Stimulated activated CD8-positive, alpha-beta memory T cell treated with anti-CD3 and anti-CD28 coated beads, Interleukin-7, amount 100 ng/mL, for 48 hours (primary cell): ENCODE measurements at regions not wholly inside any gene's neighbourhood (a gene's known extent, or its start where the extent isn't known, plus 50 kb on each side); places are given as distances from the start of the nearest gene placed in this dataset.
"Not testable (repeated sequence)": the region's sequence is repeated elsewhere in the genome, so short reads cannot be mapped to it uniquely, and the experiment has no call there.

Experiments used
- DNase-seq, 2 donors: peaks; one replicate each; pipeline ENCODE4 v3.0.0-alpha.2; 2020; ENCODE audit warnings: low read depth in 1 of 2; ENCODE audit errors: extremely low read depth in 1 of 2

DNA sequence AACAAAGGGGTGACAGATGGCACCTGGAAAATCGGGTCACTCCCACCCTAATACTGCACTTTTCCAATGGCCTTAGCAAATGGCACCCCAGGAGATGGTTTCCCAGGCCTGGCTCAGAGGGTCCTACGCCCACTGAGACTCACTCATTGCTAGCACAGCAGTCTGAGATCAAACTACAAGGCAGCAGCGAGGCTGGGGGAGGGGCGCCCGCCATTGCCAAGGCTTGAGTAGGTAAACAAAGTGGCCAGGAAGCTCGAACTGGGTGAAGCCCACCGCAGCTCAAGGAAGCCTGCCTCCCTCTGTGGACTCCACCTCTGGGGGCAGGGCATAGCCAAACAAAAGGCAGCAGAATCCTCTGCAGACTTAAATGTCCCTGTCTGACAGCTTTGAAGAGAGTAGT, 467.2 kb downstream of the EPHA7 start:
- DNase-seq = not testable (repeated sequence)

DNA sequence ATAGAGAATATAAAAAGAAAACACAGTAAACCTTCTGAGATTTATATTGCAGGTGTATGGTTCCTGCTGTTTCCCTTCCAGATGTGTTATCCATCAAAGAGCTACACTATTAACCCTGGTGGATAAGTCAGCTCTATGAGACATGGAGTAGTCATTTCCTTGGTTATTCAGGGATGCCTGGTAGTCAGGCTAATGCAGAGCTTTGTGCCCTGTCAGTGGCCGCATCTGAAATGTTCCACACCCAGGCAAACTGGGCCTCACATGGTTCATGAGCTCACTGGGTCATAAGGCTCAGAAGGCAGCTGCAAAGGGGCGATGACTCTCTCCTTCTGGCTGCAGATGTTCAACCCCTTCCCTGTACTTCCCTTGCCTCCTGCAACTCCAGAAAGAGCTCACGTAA, 473.6 kb downstream of the EPHA7 start:
- DNase-seq = no peak

DNA sequence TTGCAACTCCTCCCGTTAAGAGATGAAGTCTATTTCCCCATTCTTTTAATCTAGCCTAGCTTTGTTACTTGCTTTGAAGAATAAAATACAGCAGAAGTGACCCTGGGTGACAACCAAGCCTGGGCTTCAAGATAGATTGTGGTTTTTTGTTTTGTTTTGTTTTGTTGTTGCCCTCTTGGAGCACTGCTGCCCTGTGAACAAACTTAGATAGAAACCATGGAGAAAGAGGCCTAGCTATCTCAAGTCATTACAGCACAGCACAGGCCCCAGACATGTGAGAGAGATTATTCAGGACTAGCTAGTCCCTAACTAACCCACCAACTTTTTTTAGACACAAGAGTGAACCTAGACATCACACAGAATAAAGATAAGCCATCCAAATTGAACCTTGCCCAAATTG, 475.2 kb downstream of the EPHA7 start:
- no peak for DNase-seq

DNA sequence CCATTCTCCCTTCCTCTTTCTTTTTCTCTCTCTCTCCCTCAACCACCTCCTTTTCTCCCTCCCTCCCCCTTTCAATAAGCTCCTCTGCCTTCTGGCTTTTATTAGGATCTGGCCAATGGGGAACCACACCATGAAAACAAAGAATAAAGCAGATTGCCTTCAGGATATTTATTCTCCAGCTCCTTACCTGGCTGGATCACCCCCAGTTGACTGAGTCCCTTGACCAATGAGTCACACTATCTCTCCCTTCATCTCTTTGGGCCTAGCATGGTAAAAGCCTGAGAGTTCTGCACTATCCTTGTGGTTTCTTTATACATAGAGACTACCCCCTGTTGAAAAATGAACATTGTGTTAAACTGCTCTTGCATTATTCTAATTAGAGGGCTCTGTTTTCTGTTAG, 476.8 kb downstream of the EPHA7 start:
- no peak for DNase-seq

DNA sequence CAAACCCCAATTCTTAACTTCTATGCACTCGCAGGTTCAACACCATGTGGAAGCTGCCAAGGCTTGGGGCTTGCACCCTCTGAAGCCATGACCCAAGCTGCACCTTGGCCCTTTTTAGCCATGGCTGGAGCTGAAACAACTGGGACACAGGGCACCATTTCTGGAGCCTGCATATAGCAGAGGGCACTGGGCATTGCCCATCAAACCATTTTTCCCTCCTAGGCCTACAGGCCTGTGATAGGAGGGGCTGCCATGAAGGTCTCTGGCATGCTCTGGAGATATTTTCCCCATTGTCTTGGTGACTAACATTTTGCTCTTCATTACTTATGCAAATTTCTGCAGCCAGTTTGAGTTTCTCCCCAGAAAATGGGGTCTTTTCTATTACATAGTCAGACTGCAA, 484.7 kb downstream of the EPHA7 start:
- no peak for DNase-seq

DNA sequence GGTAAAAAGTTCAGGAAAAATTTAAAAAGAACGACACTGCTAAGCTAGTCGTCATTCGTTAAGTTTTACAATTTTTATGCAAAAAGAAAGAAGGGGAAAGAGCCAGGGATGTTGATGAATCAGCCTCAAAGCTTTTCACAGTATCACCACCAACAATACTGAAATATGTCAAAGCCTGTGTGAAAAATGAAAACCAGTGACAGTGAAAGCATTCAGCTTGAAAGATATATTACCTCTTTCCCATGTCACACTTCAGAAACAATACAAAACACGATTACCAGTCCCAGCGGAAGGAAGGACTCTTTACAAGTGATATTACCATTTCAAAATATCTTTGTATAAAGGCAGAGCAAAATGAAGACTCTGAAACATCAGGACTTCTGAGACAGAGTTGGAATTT, 489.2 kb downstream of the EPHA7 start:
- no peak for DNase-seq

DNA sequence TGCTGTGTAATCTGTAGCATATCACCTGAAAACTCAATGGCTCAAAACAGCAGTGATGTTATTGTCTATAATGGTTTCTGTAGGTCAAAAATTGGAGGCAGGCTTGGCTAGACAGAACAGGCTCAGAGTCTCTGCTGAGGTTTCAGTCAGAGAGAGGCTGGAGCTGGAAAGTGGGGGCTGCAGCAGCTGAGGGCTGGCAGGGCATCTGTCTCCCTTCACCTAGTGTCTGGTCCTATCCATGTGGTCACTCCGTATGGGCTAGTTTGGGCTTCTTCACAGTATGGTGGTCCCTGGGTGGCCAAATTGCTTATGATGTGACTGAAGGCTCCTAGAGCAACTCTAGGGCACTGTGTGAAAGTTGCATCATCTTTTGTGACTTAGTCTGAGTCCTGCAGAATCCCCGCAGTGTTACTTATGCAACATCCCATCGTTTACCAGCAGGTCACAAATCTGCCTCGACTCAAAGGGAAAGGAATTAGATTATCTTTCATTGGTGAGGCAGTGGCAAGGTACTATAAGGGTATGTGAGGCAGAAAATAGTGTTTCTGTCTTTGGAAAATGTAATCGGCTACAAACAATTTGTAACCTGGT, 497.0 kb downstream of the EPHA7 start:
- no peak for DNase-seq

DNA sequence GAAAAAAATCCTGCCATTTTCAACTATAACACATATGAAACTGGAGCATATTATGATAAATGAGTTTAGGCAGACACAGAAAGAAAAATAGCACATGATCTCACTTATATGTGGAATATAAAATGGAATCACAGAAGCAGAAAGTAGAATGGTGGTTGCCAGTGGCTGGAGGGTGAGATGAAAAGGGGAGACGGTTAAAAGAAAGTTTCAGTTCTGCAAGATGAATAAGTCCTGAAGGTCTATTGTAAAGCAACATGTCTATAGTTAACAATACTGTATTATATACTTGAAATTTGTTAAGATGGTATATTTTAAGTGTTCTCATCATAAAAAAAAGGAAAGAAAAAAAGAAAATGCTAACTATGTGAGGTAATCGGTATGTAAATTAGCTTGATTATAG, 503.9 kb downstream of the EPHA7 start:
- no peak for DNase-seq

DNA sequence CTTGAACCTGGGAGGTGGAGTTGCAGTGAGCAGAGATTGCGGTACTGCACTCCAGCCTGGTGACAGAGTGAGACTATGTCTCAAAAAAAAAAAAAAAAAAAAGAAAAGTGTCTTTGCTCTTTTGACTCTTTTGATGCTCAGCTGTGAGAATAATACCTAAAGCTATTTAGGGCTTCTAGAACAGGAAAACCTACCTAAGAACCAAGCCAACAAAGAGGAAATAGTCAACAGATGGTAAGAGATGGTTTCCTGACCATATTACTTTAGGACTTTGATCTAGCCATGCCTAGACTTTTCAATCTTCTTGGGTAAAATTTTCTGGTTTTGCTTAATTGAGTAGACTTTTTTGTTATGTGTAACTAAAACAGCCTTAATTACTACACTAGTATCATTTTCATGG, 508.1 kb downstream of the EPHA7 start:
- DNase-seq = no peak

DNA sequence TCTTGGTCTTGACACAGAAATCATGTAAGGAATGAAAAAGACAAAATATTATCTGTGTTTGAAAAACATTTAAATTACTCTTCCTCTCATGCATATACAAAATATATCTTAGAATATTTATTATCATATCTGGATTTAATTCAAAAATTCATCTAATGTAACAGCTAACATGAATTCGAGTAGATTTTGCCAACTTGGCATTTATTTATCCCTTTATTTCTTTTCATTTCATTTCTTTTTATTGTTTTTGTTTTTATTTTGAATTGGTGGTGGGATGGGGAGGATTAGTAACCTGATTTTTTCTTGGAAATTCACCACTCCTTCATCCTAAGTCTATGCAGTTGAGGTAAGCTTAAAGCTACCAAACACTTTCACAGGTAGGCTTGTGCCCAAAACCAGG, 508.7 kb downstream of the EPHA7 start:
- no peak for DNase-seq

DNA sequence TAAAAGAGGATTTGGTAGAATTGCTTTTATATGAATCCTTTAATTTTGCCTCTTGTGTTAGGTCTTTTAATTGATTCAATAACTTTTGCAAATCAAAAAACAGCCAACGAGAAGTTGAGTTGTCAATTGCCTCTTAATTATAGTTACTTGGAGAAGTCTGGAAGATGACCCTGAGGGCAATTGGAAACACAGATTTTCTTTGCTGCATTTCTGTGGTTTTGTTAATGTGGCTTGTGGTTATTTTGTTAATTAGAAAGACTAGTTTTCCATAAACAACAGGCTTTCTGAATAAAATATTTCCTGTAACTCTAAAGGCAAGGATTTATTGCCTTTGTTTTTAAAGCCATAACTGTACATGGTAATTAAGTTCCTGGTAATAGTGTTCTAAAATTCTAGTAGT, 513.0 kb downstream of the EPHA7 start:
- DNase-seq = no peak

DNA sequence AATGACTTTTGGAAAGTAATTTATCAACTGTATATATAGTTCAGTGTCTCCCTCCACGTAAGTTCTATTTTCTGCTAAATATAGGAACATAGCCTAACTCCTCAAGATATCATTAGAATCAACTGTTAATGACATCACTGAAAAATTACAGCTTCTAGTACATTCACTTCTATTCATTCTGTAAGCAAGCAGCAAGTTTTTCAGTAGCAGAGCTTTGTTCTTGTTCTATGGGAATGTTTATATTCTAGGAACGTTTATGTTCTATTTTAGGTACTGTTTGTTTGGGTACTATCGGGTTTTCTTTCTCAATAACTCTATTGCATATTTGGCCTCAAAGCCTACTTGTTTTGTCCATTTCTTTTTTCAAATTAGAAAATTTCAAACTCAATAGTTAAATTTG, 525.6 kb downstream of the EPHA7 start:
- DNase-seq = no peak

DNA sequence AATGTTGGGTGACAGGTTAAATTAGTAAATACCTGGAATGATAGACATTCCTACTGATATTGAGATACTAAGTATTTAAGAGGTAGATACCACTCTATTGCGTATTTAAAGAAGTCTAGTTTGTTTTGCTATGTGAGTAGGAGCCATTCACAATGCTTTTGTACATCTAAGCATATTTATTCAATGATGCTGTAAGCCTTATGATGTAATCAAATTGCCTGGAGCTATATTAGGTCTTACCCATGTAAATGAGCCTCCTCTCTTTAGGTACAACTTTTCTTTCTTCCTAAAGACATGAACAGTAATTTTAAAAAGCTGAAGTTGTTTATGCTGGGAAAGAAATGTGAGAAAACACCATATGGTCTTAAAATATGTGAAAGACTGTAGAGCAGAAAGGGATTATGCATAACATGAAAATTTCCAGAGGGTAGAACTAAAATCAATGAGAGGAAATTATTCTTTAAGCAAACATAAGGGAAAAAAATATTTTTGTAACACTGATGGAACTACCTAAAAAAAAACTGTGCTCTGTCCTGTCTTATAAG, 526.7 kb downstream of the EPHA7 start:
- DNase-seq = no peak

DNA sequence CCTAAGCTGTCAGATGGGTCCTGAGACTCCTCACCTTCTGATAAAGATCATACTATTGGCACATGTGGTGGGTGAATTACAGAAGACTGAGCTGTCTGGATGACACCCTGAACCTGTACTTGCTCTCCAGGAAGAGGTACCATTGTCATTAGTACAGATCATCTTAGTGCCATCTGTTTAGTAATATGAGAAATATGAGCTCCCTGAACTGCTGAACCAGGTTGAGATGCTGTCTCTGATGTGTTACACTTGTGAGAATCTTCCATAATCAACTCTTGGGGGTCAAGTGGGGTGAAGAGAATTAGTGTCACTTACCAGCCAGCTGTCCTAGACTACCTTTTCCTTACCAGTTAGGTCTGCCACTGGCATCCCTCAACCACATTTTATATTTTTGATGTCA, 531.0 kb downstream of the EPHA7 start:
- no peak for DNase-seq

DNA sequence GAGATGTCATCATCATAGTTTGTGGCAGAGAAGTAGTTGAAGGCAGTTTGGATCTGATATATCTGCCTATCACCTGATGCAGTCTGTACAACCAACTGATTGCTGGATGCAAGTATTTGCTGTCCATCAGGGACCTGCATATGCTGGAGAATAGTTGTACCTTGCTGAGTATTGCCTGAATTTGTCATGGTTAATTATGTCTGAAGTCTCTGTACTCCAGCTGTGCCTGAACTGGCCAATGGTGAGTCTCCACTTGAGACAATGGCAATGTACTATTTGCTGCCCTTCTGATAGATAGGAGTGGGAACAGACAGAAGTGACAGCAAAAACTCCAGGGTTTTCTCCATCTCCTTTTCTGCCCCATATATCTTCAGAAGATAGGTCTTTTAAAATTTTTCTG, 531.5 kb downstream of the EPHA7 start:
- DNase-seq = no peak

DNA sequence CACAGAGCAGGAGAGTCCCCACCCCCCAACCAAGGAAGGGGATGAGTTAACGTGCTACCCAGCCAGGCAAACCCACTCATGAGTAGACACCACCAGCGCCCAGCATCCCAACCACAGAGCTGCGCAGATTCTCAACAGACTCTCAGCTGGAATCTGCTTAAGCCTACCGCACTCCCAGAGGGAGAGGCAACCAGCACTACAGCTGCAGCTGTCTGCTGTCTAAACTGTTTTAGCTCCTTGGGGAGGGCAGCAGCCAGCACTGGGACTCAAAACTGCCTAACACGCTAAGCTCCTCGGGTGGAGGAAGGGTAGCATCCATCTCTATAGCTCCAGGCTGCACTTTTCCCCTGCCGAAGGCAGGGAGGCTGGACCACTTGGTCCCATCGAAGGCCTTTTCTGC, 539.8 kb downstream of the EPHA7 start:
- DNase-seq = no peak

DNA sequence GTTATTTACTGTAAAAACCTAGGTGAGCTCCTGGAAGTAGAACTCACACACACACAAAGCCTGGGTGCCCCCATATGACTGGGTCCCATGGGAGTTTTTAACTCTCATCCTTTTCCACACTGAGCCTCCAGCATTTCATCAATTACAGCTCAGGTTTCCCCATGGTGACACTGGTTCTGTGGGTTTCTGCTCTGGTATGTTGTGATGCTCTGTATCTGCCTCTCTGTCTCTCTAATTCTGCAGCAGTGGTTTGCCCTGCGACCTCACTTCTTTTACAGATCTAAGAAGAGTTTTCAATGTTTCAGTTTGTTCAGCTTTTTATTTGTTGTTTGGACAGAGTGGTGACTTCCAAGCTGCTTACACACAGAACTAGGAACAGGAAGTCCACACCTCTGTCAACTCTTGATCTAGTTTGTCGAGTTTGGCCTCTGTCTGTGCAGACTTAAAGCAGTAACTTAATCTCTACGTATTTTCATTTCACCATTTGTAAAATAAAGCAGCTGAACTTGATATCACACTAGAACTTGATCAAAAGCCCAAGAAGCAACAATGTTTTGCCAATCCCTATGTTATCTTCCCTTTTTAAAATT, 554.3 kb downstream of the EPHA7 start:
- DNase-seq = no peak

DNA sequence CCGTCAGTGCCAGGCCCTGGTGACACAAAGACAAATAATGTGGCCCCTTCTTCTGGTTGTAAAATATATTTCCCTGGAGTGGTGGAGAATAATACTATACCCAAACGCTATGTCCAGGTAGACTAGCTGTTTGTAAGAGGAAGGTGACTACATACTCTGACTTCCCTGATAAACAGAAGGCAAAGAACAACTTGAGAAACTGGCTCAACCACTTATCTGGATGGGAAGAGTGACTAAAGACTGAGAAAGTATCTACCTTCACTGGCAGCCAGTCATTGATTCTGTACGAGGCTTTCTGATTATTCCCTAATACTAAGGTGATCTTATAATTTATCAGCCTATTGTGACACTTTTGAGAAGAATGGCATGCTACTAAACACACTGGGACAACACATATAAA, 569.7 kb downstream of the EPHA7 start:
- no peak for DNase-seq

DNA sequence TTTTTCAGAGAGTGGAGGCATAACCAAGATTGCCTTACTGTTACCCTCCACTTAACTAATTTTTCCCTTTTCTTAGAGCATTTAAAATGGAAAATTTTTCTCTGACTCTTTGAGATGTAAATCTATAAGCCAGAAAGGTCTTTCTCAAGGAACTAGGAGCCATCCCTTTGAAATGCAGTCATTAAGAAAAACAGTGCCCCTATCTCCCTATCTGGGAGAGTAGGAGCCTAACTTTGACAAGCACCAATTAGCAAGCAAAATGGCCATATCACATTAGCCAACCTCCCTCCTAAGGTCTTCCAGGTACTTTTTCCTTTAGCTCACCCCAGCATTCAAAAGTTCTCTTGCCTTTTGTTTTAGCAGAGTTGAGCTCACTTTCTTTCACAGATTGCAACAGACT, 570.5 kb downstream of the EPHA7 start:
- DNase-seq = no peak

DNA sequence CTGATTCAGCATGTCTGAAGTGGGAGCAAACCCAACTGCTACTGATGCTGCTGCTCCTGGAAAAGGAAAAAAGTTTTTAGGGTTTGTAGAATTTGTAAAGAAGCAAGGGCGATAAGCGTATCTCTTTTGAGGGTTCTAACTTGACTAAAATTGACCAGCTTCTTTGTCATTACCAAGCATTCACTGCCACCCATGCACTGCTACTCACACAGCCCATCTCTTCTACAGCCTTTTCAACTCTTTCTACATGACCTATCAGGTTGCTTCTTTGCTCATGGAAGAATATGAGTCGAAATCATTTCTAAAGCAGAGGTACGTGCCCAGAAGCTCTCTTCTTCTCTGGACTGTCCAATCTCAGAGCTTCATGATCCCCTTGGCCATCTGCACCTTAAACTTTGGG, 570.9 kb downstream of the EPHA7 start:
- DNase-seq = no peak

DNA sequence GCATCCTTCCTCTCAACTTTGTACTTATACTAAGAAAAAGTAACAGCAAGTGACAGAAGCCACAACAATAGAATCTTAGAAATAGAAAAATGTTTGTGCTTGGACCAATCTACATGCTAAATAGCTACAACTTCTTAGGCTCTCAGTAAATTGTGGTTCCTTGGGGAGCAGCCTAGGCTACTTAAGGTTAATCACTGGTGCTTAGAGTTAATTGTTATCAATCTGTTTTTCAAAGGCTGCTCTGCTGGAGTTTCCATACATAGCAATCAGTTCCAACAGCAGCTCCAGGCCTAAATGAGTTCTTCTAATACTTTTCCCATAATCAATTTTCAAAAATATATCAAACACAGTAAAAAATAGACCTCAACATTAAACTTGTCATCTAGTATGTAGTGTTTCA, 571.4 kb downstream of the EPHA7 start:
- no peak for DNase-seq

DNA sequence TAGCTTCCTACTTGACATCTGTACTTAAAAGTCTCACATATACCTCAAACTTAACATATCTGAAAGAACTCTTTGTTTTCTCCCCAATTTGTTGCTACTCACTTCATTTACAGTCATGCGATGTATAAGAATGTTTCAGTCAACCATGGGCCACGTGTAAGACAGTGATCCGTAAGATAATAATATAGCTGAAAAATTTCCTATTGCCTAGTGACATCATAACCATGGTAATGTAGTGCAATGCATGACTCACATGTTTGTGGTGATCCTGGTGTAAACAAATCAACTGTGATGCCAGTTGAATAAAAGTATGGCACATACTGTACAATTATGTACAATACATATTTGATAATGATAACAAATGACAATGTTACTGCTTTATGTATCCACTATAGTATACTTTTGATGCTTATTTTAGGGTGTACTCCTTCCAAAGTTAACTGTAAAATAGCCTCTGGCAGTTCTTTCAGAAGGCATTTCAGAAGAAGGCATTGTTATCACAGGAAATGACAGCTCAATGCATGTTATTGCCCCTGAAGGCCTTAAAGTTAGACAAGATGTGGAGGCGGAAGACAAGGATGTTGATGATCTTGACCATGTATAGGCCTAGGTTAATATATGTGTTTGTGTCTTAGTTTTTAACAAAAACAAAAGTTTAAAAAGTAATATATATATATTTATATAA, 579.0 kb downstream of the EPHA7 start:
- no peak for DNase-seq
